ENCODE measurements at regions not wholly inside any gene's neighbourhood (a gene's known extent, or its start where the extent isn't known, plus 50 kb on each side); places are given as distances from the start of the nearest gene placed in this dataset.

DNA sequence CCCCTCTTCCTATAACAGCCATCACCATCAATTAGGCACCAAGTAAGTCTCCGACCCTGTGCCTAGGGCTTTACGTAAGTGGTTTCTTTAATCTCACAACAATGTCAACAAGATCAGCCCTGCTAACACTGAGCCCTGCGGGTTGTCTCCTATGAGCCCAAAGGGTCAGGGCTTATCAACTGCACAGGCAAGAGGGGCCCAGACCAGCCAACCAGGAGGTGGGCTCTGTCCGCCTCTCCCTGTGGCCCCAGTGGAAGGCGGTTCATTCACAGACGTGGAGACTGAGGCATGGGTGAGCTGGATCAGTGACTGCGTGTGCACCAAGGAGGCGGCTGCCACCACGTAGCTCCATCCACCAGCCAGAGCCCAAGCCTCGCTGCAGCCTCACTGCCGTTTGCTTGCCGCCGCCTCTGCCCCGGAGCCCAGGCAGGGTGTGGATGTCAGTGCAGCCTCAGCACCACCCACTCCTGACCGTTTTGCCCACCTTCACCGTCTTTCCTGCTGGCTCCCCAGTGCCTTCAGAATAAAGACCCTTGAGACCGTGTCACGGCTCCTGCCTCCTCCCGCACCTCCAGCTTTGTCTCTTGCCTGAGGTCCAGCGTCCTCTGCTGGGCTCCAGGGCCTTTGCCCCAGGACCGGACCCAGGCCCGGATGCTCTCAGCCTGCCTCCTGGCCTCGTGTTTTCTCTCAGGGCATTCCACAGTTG, 78.7 kb downstream of the DLL1 start:
- no peak for TF ChIP-seq EZH2 (IDR thresholded peaks at IDR 0.05; ENCODE audit: low read depth, unreplicated experiment)
- TF ChIP-seq, protein P1, sequence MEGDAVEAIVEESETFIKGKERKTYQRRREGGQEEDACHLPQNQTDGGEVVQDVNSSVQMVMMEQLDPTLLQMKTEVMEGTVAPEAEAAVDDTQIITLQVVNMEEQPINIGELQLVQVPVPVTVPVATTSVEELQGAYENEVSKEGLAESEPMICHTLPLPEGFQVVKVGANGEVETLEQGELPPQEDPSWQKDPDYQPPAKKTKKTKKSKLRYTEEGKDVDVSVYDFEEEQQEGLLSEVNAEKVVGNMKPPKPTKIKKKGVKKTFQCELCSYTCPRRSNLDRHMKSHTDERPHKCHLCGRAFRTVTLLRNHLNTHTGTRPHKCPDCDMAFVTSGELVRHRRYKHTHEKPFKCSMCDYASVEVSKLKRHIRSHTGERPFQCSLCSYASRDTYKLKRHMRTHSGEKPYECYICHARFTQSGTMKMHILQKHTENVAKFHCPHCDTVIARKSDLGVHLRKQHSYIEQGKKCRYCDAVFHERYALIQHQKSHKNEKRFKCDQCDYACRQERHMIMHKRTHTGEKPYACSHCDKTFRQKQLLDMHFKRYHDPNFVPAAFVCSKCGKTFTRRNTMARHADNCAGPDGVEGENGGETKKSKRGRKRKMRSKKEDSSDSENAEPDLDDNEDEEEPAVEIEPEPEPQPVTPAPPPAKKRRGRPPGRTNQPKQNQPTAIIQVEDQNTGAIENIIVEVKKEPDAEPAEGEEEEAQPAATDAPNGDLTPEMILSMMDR (conservative IDR thresholded peaks at IDR 0.05; ENCODE audit: low read depth in 2 of 2) = peak in 1 of 2 experiments; percentile 32; a peak in 2 of 4 replicates

Measured in GM23338 (cell line).